ENCODE measurements at regions not wholly inside any gene's neighbourhood (a gene's known extent, or its start where the extent isn't known, plus 50 kb on each side); places are given as distances from the start of the nearest gene placed in this dataset.

- TF ChIP-seq CTCF (IDR thresholded peaks at IDR 0.05; ENCODE audit: poor library complexity) (no peak), EZH2 (IDR thresholded peaks at IDR 0.05; ENCODE audit: borderline replicate concordance) (no peak)
Observed at GRCh38 chrX:44690129-44690528, 147.5 kb upstream of the FUNDC1 start.

Measured in hepatocyte (in vitro differentiated cells).